ENCODE measurements at regions not wholly inside any gene's neighbourhood (a gene's known extent, or its start where the extent isn't known, plus 50 kb on each side); places are given as distances from the start of the nearest gene placed in this dataset.

- TF ChIP-seq CTCF (IDR thresholded peaks at IDR 0.05): no peak
- no peak for TF ChIP-seq EP300 (IDR thresholded peaks at IDR 0.05)
- no peak for TF ChIP-seq POLR2A (IDR thresholded peaks at IDR 0.05)
These were observed 67.6 kb downstream of the SOX1 start for GRCh38 chr13:112134391-112135075.
